NOMO-1 treated with DMSO at 0.1 percent for 48 hours (cell line): ENCODE measurements at regions not wholly inside any gene's neighbourhood (a gene's known extent, or its start where the extent isn't known, plus 50 kb on each side); places are given as distances from the start of the nearest gene placed in this dataset.

ENCODE experiments used
- DNase-seq: peaks from one replicate; lab custom pipeline; 2025; ENCODE audit not compliant: unreplicated experiment; lab: John Stamatoyannopoulos, UW

- DNase-seq = no peak
Observed at GRCh38 chr7:114755856-114756255, 166.0 kb upstream of the MDFIC start.

GRCh38 chr7:114758661-114759227, 163.2 kb upstream of the MDFIC start:
- peak; percentile 13 for DNase-seq

- peak; percentile 7 for DNase-seq
Observed at GRCh38 chr7:114759347-114760062, 162.4 kb upstream of the MDFIC start.

- no peak for DNase-seq
Observed at GRCh38 chr7:114760477-114760876, 161.4 kb upstream of the MDFIC start.

GRCh38 chr7:114761973-114762372, 159.9 kb upstream of the MDFIC start:
- no peak for DNase-seq

- DNase-seq = no peak
Observed at GRCh38 chr7:114765331-114766040, 156.4 kb upstream of the MDFIC start.

GRCh38 chr7:114766041-114766356, 155.9 kb upstream of the MDFIC start:
- no peak for DNase-seq

GRCh38 chr7:114777288-114777687, 144.6 kb upstream of the MDFIC start:
- DNase-seq = no peak

- DNase-seq = no peak
Observed at GRCh38 chr7:114783508-114783907, 138.4 kb upstream of the MDFIC start.

GRCh38 chr7:114784177-114784576, 137.7 kb upstream of the MDFIC start:
- no peak for DNase-seq

GRCh38 chr7:114784746-114785145, 137.1 kb upstream of the MDFIC start:
- no peak for DNase-seq

- DNase-seq = no peak
Observed at GRCh38 chr7:114785496-114785895, 136.4 kb upstream of the MDFIC start.

GRCh38 chr7:114786455-114786854, 135.4 kb upstream of the MDFIC start:
- no peak for DNase-seq

- no peak for DNase-seq
Observed at GRCh38 chr7:114787556-114787955, 134.3 kb upstream of the MDFIC start.

- no peak for DNase-seq
Observed at GRCh38 chr7:114788706-114789105, 133.2 kb upstream of the MDFIC start.

- no peak for DNase-seq
Observed at GRCh38 chr7:114789161-114789560, 132.7 kb upstream of the MDFIC start.

- DNase-seq = no peak
Observed at GRCh38 chr7:114789871-114790311, 132.0 kb upstream of the MDFIC start.

- no peak for DNase-seq
Observed at GRCh38 chr7:114790521-114790920, 131.4 kb upstream of the MDFIC start.

- no peak for DNase-seq
Observed at GRCh38 chr7:114791771-114792170, 130.1 kb upstream of the MDFIC start.

GRCh38 chr7:114793155-114793845, 128.6 kb upstream of the MDFIC start:
- DNase-seq = no peak

- no peak for DNase-seq
Observed at GRCh38 chr7:114795475-114795874, 126.4 kb upstream of the MDFIC start.

- DNase-seq = no peak
Observed at GRCh38 chr7:114799628-114800028, 122.3 kb upstream of the MDFIC start.
